ENCODE measurements at regions not wholly inside any gene's neighbourhood (a gene's known extent, or its start where the extent isn't known, plus 50 kb on each side); places are given as distances from the start of the nearest gene placed in this dataset.

GRCh38 chr15:91752081-91752785, 101.3 kb upstream of the SLCO3A1 start:
- Mint-ChIP-seq H3K4me1 (ENCODE audit: low read depth) (no peaks in the 10 kb centered on the region), H3K9me3 (peaks cover 34% of the 10 kb centered on the region), H3K27ac (no peak overlapping the region), H3K4me3 (no peak overlapping the region), H3K36me3 (ENCODE audit: low read depth) (peaks cover 7% of the 10 kb centered on the region; the same call in 1 of the 2 replicates), H3K27me3 (ENCODE audit: insufficient read depth) (peaks cover 3% of the 10 kb centered on the region)
- TF ChIP-seq CTCF (IDR thresholded peaks at IDR 0.05): no peak
- no peak for DNase-seq

DNA sequence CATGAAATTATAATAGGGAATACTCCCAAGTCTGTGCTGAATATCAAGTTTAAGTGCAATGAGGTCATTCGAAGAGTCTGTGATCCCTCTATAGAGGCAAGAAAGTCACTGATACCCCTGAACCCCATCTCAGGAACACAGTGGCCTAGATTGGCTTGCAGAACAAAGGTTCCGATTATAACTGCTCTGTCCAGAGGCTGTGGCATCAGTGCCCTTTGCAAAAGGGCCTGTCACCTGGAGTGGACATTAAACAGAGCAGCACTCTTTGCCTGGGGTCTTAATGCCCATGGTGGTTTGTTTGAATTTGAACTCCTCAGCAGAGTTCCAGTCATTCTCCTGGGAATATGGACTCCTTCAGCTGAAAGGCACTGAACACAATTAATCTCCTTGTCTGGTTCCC, 93.9 kb upstream of the SLCO3A1 start:
- DNase-seq: no peak
- Mint-ChIP-seq H3K27me3 (ENCODE audit: insufficient read depth) (no peaks in the 10 kb centered on the region), H3K9me3 (peaks cover 36% of the 10 kb centered on the region), H3K4me1 (ENCODE audit: low read depth) (no peaks in the 10 kb centered on the region), H3K27ac (no peak overlapping the region), H3K4me3 (no peak overlapping the region), H3K36me3 (ENCODE audit: low read depth) (peaks cover 9% of the 10 kb centered on the region; the same call in 1 of the 2 replicates)
- TF ChIP-seq CTCF (IDR thresholded peaks at IDR 0.05): no peak

GRCh38 chr15:91765660-91766059, 87.8 kb upstream of the SLCO3A1 start:
- Mint-ChIP-seq H3K27ac (no peak overlapping the region), H3K9me3 (peaks cover 36% of the 10 kb centered on the region), H3K4me1 (ENCODE audit: low read depth) (no peaks in the 10 kb centered on the region), H3K4me3 (no peak overlapping the region), H3K36me3 (ENCODE audit: low read depth) (no peaks in the 10 kb centered on the region), H3K27me3 (ENCODE audit: insufficient read depth) (no peaks in the 10 kb centered on the region; the same call in 1 of the 2 replicates)
- no peak for TF ChIP-seq CTCF (IDR thresholded peaks at IDR 0.05)
- no peak for DNase-seq

DNA sequence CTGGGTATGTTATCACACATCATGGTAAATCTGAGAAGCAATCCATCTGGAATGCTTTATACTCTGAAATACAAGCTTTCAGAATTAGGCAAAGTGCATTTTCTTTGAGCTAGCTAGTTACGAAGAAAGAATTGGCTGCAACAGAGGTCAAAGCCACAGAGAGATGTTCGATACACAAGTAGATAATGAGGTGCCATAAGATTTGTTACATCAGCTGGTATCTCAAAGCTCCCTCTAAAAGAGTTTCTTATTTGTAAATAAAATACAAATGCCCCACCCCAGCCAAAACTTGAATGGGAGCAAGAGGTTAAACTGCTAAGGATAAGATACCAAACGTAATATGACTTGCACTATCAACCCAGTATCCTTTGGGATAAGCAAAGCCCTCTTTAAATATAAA, 84.0 kb upstream of the SLCO3A1 start:
- peaks cover 34% of the 10 kb centered on the region for H3K9me3 Mint-ChIP-seq
- no peak for TF ChIP-seq CTCF (IDR thresholded peaks at IDR 0.05)
- H3K27ac Mint-ChIP-seq: no peak overlapping the region
- H3K27me3 Mint-ChIP-seq (ENCODE audit: insufficient read depth): no peaks in the 10 kb centered on the region; the same call in 1 of the 2 replicates
- H3K4me1 Mint-ChIP-seq (ENCODE audit: low read depth): no peaks in the 10 kb centered on the region
- no peaks in the 10 kb centered on the region for H3K36me3 Mint-ChIP-seq (ENCODE audit: low read depth)
- DNase-seq: no peak
- H3K4me3 Mint-ChIP-seq: no peak overlapping the region

DNA sequence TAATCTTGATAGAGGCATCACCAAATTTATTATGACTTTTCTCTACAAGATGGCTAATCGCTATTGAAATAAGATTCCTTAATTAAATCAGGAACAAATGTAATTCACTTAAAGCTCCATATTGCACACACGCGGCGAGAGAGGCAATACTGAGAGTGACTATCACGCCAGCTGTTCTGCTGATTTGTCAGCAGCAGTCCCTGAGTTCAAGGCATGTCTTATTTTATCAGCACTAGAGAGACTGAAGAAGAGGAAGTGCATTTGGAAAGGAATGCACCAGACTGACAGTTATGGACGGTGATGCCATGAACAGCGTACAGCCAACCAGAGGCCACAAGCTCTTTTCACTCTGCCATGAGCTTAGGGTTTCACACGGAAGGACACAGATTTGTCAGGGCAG, 83.6 kb upstream of the SLCO3A1 start:
- no peaks in the 10 kb centered on the region for H3K4me1 Mint-ChIP-seq (ENCODE audit: low read depth)
- no peaks in the 10 kb centered on the region; the same call in 1 of the 2 replicates for H3K27me3 Mint-ChIP-seq (ENCODE audit: insufficient read depth)

More for the DNA sequence above, 83.6 kb upstream of the SLCO3A1 start:
- TF ChIP-seq CTCF (IDR thresholded peaks at IDR 0.05): no peak
- Mint-ChIP-seq H3K36me3 (ENCODE audit: low read depth) (no peaks in the 10 kb centered on the region), H3K4me3 (no peak overlapping the region), H3K27ac (no peak overlapping the region), H3K9me3 (peaks cover 34% of the 10 kb centered on the region)
- DNase-seq: no peak

All from HFFc6 (cell line).